Gastrocnemius medialis (tissue), 4 donors: ENCODE measurements at regions not wholly inside any gene's neighbourhood (a gene's known extent, or its start where the extent isn't known, plus 50 kb on each side); places are given as distances from the start of the nearest gene placed in this dataset.

Experiments used
- ATAC-seq, 2 donors: fragments of 150-250 bp; one replicate each; pipeline ENCODE4 v1.9.1; 2016
- DNase-seq, 2 donors: peaks; one replicate each; pipeline ENCODE4 v3.0.0-alpha.2; 2019
- H3K27ac ChIP-seq, 4 donors: fragments of 200-600 bp; sonication (generic); 1 replicate in 1 of 4; 2 replicates in 3 of 4; pipeline ENCODE4 v1.5.1; 2016 to 2018; ENCODE audit warnings: mild to moderate bottlenecking in 2 of 4, moderate library complexity in 1 of 4
- H3K27me3 ChIP-seq, 3 donors: fragments of 200-600 bp; sonication (generic) in 2 of 3; 1 replicate in 1 of 3; 2 replicates in 2 of 3; pipeline versions ENCODE4 v1.5.1 to v1.6.0; 2016 to 2019; ENCODE audit warnings: mild to moderate bottlenecking in 1 of 3, moderate library complexity in 1 of 3
- H3K36me3 ChIP-seq, 2 donors: fragments of 200-600 bp; sonication (generic) in 1 of 2; one replicate each; pipeline ENCODE4 v1.5.1; 2017 to 2018
- H3K4me1 ChIP-seq, 2 donors: fragments of 200-600 bp; sonication (generic) in 1 of 2; one replicate each; pipeline ENCODE4 v1.5.1; 2016 to 2017; ENCODE audit warnings: mild to moderate bottlenecking in 2 of 2
- H3K4me3 ChIP-seq, 4 donors: fragments of 200-600 bp; sonication (generic) in 3 of 4; 1 replicate in 1 of 4; 2 replicates in 3 of 4; pipeline ENCODE4 v1.5.1; 2016 to 2019; ENCODE audit warnings: mild to moderate bottlenecking in 2 of 4
- H3K9me3 ChIP-seq, 3 donors: fragments of 200-600 bp; sonication (generic) in 2 of 3; 1 replicate in 1 of 3; 2 replicates in 2 of 3; pipeline ENCODE4 v1.5.1; 2016 to 2019
- CTCF ChIP-seq, 5 experiments: fragments of 450-650 bp in 3 of 5; fragments of 200-600 bp in 2 of 5; sonication (generic) in 2 of 5; IDR thresholded peaks in 4 of 5; conservative IDR thresholded peaks in 1 of 5; 1 replicate in 4 of 5; 2 replicates in 1 of 5; pipeline ENCODE4 v1.5.1; 2016 to 2019; ENCODE audit warnings: antibody characterized with exemption in 5 of 5, mild to moderate bottlenecking in 3 of 5, moderate library complexity in 3 of 5
- POLR2A ChIP-seq, 2 donors: fragments of 450-650 bp; IDR thresholded peaks; one replicate each; pipeline ENCODE4 v1.6.1; 2017; ENCODE audit warnings: antibody characterized with exemption in 2 of 2, mild to moderate bottlenecking in 2 of 2, moderate library complexity in 2 of 2
- in situ Hi-C, 4 donors: fragments of 200-750 bp; cut with MboI; loops; one replicate each; pipeline versions ENCODE4 v1.15.0 to v1.8.0; 2017; ENCODE audit warnings: low sequenced_read_pairs in 4 of 4
- intact Hi-C: fragments of 100-400 bp; cut with DNase I; formaldehyde crosslinking; loops from one replicate; pipeline ENCODE4 v1.15.1; 2023; ENCODE audit warnings: low total_unique reads

DNA sequence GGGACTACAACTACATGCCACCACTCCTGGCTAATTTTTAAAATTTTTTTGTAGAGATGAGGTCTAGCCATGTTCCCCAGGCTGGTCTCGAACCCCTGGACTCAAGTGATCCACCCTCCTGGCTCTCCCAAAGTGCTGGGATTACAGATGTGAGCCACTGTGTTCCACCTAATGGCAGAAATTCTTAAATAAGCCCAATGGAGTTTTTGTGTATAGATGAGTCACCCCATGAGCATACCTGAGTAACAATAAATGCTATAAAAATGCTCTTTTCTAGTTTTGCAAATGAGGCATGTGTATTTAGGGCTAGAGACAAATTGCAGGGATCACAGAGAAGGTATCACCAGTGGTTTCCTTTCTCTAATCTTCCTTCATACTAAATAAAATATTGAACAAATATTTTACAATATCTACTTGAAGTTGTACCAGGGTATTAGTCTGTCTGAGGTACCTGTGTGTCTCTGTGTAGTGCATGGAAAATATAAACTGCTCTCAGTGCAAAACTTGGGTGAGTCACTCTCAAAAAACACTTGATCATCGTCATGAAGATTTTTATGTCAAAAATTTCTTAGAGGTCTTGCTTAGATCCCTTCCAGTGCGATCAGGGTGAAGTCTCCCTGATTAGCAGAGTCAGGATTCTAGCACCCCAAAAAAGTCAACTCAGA is 337.1 kb upstream of the MMADHC start:
- ATAC-seq (no peak), DNase-seq (no peak)
- TF ChIP-seq CTCF (IDR thresholded peaks at IDR 0.05 in 4 of 5, conservative IDR thresholded peaks at IDR 0.05 in 1 of 5) (no peak), POLR2A (IDR thresholded peaks at IDR 0.05) (no peak)
- H3K4me1 ChIP-seq, result no peaks in the 10 kb centered on the region
- H3K27me3 ChIP-seq, result no peaks in the 10 kb centered on the region
- intact Hi-C loops, result no loop called here
- H3K27ac ChIP-seq, result no peak overlapping the region
- no peaks in the 10 kb centered on the region for H3K36me3 ChIP-seq
- H3K4me3 ChIP-seq, result no peak overlapping the region
- peaks cover 0 to 2% (median 0%) of the 10 kb centered on the region in 3 donors for H3K9me3 ChIP-seq
- in situ Hi-C loops, result no loop called here

GRCh38 chr2:149924028-149924427 is 336.5 kb upstream of the MMADHC start:
- H3K4me1 ChIP-seq, result no peaks in the 10 kb centered on the region
- intact Hi-C loops, result no loop called here
- no peaks in the 10 kb centered on the region for H3K36me3 ChIP-seq
- H3K27me3 ChIP-seq, result no peaks in the 10 kb centered on the region
- no peak for TF ChIP-seq POLR2A (IDR thresholded peaks at IDR 0.05)
- TF ChIP-seq CTCF (IDR thresholded peaks at IDR 0.05 in 4 of 5, conservative IDR thresholded peaks at IDR 0.05 in 1 of 5), result no peak
- peaks cover 0 to 2% (median 0%) of the 10 kb centered on the region in 3 donors for H3K9me3 ChIP-seq
- no peak overlapping the region for H3K27ac ChIP-seq
- ATAC-seq (no peak), DNase-seq (no peak)
- no peak overlapping the region for H3K4me3 ChIP-seq
- in situ Hi-C loops, result no loop called here

- intact Hi-C loops (no loop called here), in situ Hi-C loops (no loop called here)
- H3K27me3 ChIP-seq, result no peaks in the 10 kb centered on the region
- no peak for ATAC-seq
- H3K4me1 ChIP-seq, result no peaks in the 10 kb centered on the region
- H3K4me3 ChIP-seq, result no peak overlapping the region
- H3K27ac ChIP-seq, result no peak overlapping the region
- peaks cover 0 to 2% (median 0%) of the 10 kb centered on the region in 3 donors for H3K9me3 ChIP-seq
- DNase-seq, result no peak
- H3K36me3 ChIP-seq, result no peaks in the 10 kb centered on the region
- TF ChIP-seq POLR2A (IDR thresholded peaks at IDR 0.05) (no peak), CTCF (IDR thresholded peaks at IDR 0.05 in 4 of 5, conservative IDR thresholded peaks at IDR 0.05 in 1 of 5) (no peak)
Measured at GRCh38 chr2:149921911-149922616, 334.5 kb upstream of the MMADHC start.

- Histone ChIP-seq H3K4me3 (no peak overlapping the region), H3K9me3 (peaks cover 0 to 2% (median 0%) of the 10 kb centered on the region in 3 donors), H3K4me1 (no peaks in the 10 kb centered on the region), H3K27me3 (no peaks in the 10 kb centered on the region), H3K36me3 (no peaks in the 10 kb centered on the region), H3K27ac (no peak overlapping the region)
- intact Hi-C loops, result no loop called here
- in situ Hi-C loops, result no loop called here
- TF ChIP-seq POLR2A (IDR thresholded peaks at IDR 0.05) (no peak), CTCF (IDR thresholded peaks at IDR 0.05 in 4 of 5, conservative IDR thresholded peaks at IDR 0.05 in 1 of 5) (no peak)
- ATAC-seq (no peak), DNase-seq (no peak)
Measured at GRCh38 chr2:149920389-149920788, 332.8 kb upstream of the MMADHC start.
